GM18507 (cell line): ENCODE measurements at regions not wholly inside any gene's neighbourhood (a gene's known extent, or its start where the extent isn't known, plus 50 kb on each side); places are given as distances from the start of the nearest gene placed in this dataset.
"Not testable (repeated sequence)": the region's sequence is repeated elsewhere in the genome, so short reads cannot be mapped to it uniquely, and the experiment has no call there.

Experiments
- DNase-seq: peaks from one replicate; pipeline ENCODE4 v3.0.0; 2011; ENCODE audit warnings: low read depth; ENCODE audit not compliant: insufficient read length; ENCODE audit errors: extremely low spot score
- FAIRE-seq: peaks from 2 replicates; lab custom pipeline; 2011; peaks lifted over from hg19 to GRCh38; lab: Jason Lieb, UNC

- DNase-seq, result no peak
- peak; percentile 73 for FAIRE-seq
Measured at GRCh38 chr21:32921632-32922230, 104.0 kb upstream of the OLIG2 start.

- FAIRE-seq (no peak), DNase-seq (no peak)
Measured at GRCh38 chr21:32925098-32925497, 100.6 kb upstream of the OLIG2 start.

DNA sequence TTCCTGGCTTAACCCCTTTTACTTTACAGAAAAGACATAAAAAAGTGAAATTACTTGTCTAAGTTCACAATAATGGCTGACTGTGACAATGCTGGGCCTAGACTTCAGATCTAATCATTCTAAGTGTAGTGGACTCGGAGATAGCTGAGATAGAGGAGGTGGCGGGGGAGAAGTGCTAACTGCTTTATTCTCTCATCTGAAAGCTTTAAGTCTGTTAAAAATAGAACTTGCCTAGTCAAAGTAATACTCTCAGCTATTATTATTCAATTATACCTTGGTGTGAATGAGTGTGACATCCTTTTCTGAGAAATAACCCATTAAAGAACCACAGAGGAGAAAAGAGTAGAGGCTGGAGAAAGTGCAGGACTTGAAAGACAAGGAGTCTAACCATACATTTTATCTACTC is 96.1 kb upstream of the OLIG2 start:
- DNase-seq, result peak; percentile 33
- FAIRE-seq, result peak; percentile 79

- FAIRE-seq, result no peak
- no peak for DNase-seq
Measured at GRCh38 chr21:32930673-32931072, 95.1 kb upstream of the OLIG2 start.

GRCh38 chr21:32934068-32934467 is 91.7 kb upstream of the OLIG2 start:
- FAIRE-seq, DNase-seq: not testable (repeated sequence)

GRCh38 chr21:32934829-32935228 is 90.9 kb upstream of the OLIG2 start:
- DNase-seq (no peak), FAIRE-seq (no peak)

- FAIRE-seq (peak; percentile 75), DNase-seq (no peak)
Measured at GRCh38 chr21:32940079-32941014, 85.4 kb upstream of the OLIG2 start.

- FAIRE-seq, result no peak
Measured at GRCh38 chr21:32941263-32941662, 84.5 kb upstream of the OLIG2 start.

DNA sequence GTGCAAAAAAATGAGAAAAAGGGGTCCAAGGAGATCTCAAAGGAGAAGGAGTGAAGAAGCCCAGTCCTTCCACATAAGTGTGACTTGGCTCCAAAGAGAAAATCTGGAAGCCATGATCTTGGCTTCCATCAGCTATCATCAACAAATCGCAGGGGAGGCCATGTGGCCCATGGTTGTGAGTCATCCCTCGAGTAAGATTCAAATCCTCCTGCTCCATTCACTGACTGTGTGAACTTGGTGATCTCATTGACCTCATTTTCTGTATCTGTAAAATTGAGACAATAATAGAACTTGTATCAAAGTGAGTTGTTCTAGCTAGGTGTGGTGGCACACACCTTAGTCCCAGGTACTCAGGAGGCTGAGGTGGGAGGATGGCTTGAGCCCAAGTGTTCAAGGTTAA is 79.1 kb upstream of the OLIG2 start:
- FAIRE-seq (no peak), DNase-seq (no peak)

More at GRCh38 chr21:32941263-32941662, 84.5 kb upstream of the OLIG2 start:
- DNase-seq, result no peak

DNA sequence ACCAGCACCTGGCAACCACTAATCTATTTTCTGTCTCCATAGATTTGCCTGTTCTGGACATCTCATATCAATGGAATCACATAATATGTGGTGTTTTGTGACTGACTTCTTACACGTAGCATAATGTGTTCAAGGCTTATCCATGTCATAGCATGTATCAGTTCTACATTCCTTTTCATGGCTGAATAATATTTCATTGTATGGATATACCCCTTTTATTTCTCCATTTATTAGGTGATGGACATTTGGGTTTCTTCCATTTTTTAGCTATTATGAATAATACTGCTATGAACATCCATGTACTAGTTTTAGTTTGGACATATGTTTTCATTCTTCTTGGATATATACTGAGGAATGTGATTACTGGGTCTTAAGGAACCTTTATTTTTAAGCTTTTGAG is 78.0 kb upstream of the OLIG2 start:
- FAIRE-seq (no peak), DNase-seq (no peak)

DNA sequence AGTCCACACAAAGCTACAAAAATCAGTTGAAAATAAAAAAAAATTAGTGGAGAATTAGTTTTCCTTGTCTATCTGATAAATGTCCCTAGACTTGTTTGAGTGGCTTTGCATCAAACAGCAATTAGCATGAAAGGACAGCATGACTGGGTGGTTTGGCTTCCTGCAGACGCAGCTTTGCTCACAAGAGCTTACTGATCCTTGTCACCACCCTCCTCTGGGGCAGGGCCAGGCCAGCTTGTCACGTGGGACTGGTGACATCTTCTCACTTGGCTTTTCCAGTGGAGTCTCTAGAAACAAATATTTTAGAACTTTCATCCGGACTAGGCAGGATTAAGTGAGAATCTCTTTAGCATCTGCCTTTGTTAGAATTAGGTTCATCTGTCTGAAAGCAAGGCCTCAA is 76.0 kb upstream of the OLIG2 start:
- DNase-seq, result no peak
- FAIRE-seq, result peak; percentile 47

DNA sequence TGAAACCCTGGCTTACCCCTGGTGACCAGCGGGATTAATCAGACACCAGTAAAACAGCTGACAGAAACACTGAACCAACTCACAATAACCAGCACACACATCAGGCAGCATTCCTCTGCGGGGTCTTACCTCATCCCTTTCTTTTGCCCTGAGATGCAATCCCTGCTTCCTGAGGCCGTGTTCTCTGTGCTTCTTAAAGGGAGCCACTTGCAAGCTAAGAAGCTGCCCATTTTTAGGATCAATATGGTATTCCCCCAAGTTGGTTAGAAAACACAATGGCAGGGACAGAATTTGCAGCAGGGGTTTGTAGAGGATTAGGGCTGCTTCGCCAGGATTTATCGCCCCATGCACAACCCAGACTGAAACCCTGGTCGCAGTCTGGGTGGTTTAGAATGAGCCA is 74.7 kb upstream of the OLIG2 start:
- no peak for DNase-seq

DNA sequence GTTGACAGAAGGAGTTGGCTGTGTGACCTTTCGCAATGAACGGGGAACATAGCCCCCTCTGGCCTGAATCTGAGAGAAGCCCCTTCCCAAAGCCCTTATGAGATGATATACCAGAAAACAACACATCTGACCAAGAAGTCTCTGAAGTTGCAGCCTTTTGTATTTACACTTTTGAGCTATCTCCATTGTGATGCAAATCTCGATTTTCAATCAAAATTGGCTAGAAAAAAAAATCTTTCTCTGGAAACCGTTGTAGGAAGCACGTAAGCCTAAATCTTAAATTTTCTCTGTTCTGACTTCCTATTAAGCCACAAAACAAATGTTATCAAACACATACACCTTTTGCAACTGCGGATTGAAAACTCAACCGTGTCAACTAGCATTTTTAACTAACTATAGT is 71.4 kb upstream of the OLIG2 start:
- FAIRE-seq (no peak), DNase-seq (no peak)

More for the DNA sequence above, 74.7 kb upstream of the OLIG2 start:
- no peak for FAIRE-seq

- DNase-seq (no peak), FAIRE-seq (no peak)
Measured at GRCh38 chr21:32955311-32956060, 70.2 kb upstream of the OLIG2 start.

DNA sequence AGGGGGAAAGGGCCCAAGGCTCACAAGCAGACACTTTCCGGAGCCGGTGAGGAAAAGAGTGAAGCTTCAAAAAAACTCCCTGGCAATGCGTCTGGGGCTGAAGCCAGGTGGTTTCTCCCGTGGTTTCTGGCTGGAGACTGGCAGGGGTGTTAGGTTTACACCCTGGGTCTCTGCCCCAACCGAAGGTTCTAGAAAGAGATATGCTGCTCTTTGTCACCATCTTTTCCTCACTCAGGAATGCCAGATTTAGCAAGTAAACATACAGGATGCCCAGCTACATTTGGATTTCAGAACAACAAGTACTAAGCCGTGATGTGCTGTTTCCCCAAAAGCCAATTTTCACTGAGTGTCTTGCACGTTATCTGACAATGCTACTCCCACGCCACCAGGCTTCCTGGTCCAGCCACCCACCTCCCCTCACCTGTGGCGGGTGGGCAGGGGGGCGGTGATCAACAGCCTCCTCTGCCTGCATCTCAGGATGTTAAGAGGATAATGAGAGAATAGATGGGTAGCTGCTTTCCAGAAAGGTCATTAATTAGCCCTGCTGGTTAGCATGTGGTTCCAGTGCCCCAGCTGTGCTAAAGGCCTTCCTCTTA is 69.6 kb upstream of the OLIG2 start:
- DNase-seq, result no peak
- no peak for FAIRE-seq

- FAIRE-seq (no peak), DNase-seq (no peak)
Measured at GRCh38 chr21:32957545-32957944, 68.2 kb upstream of the OLIG2 start.

GRCh38 chr21:32958288-32959002 is 67.3 kb upstream of the OLIG2 start:
- DNase-seq (no peak), FAIRE-seq (no peak)

DNA sequence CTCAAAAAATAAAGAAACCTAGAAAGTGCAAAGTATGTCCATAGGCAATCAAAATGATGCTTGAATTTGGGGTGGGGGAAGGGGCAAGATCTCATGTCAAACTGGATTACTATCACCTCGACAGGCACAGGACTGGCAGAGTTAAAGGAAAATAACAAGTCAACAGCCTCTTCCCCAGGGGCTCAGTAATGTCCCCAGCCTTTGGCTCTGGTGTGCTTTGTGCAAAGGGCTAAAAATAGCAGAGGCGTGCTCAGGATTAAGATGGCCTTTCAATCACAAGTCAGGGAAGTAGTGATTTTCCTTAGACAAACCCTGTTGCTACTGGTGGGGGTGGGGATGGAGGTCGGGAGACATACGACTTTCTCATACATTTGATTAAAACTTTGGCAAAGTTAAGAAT is 63.5 kb upstream of the OLIG2 start:
- FAIRE-seq, result no peak
- DNase-seq, result no peak

DNA sequence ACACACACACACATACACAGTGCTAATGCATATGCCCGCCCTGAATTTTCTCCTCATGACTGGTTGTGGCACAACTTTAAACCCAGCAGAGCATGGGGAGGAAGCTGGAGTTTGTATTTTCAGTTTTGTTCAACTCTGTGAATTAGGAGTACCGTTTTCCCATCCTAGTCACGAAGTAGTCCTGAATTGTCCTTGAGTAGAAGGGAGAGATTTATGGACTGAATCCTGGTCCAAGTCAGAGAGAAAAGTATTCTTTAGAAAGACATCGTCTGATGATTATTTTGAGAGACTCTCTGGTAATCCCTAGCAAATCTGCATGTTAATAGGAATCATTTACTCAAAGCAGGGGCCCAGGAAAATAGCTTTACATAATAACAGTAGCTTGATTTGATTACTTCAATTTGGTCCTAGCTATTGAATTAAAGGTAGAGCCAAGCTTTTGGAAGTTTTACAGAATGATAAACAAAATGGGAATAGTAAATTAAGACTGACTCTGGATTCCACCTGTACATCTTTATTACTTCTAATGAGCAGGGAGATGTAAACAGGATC is 60.5 kb upstream of the OLIG2 start:
- DNase-seq (no peak), FAIRE-seq (peak; percentile 12)
